Subcutaneous abdominal adipose tissue (tissue), 5 donors: ENCODE measurements at regions not wholly inside any gene's neighbourhood (a gene's known extent, or its start where the extent isn't known, plus 50 kb on each side); places are given as distances from the start of the nearest gene placed in this dataset.

Experiments used
- H3K27ac ChIP-seq: one replicate; pipeline ENCODE4 v1.7.0; 2013; ENCODE audit warnings: low read depth, mild to moderate bottlenecking, inconsistent platforms, low read length, moderate library complexity
- H3K27me3 ChIP-seq, 5 donors: one replicate each; pipeline ENCODE4 v1.7.0; 2013; ENCODE audit warnings: low read length in 5 of 5, inconsistent platforms in 1 of 5; ENCODE audit not compliant: control insufficient read depth in 5 of 5, insufficient read depth in 4 of 5
- H3K36me3 ChIP-seq, 5 donors: one replicate each; pipeline ENCODE4 v1.7.0; 2013; ENCODE audit warnings: low read length in 5 of 5; ENCODE audit not compliant: control insufficient read depth in 5 of 5, insufficient read depth in 5 of 5
- H3K4me1 ChIP-seq, 5 donors: one replicate each; pipeline ENCODE4 v1.7.0; 2013; ENCODE audit warnings: low read length in 5 of 5, mild to moderate bottlenecking in 3 of 5, moderate library complexity in 1 of 5; ENCODE audit not compliant: control insufficient read depth in 5 of 5, insufficient read depth in 5 of 5
- H3K4me3 ChIP-seq, 5 donors: one replicate each; pipeline ENCODE4 v1.7.0; 2013; ENCODE audit warnings: low read length in 5 of 5, low read depth in 1 of 5
- H3K9ac ChIP-seq, 5 donors: one replicate each; pipeline ENCODE4 v1.7.0; 2013; ENCODE audit warnings: low read length in 5 of 5, mild to moderate bottlenecking in 4 of 5, moderate library complexity in 3 of 5
- H3K9me3 ChIP-seq, 5 donors: one replicate each; pipeline ENCODE4 v1.7.0; 2013; ENCODE audit warnings: low read length in 5 of 5; ENCODE audit not compliant: control insufficient read depth in 5 of 5
- donor health status: healthy.
- donor health status: healthy.
- donor health status: healthy.
- donor health status: healthy.
- donor health status: healthy.

- Histone ChIP-seq H3K27ac (no peak overlapping the region), H3K9ac (no peak overlapping the region), H3K36me3 (no peaks in the 10 kb centered on the region), H3K4me3 (no peak overlapping the region), H3K9me3 (no peaks in the 10 kb centered on the region), H3K4me1 (no peaks in the 10 kb centered on the region), H3K27me3 (no peaks in the 10 kb centered on the region)
These were observed 1133.8 kb upstream of the PCDH10 start for GRCh38 chr4:132015321-132015720.

- Histone ChIP-seq H3K27ac (no peak overlapping the region), H3K4me3 (no peak overlapping the region), H3K9me3 (no peaks in the 10 kb centered on the region), H3K9ac (no peak overlapping the region), H3K36me3 (no peaks in the 10 kb centered on the region), H3K4me1 (no peaks in the 10 kb centered on the region), H3K27me3 (no peaks in the 10 kb centered on the region)
These were observed 1132.3 kb upstream of the PCDH10 start for GRCh38 chr4:132016703-132017350.

GRCh38 chr4:132026166-132026565 is 1122.9 kb upstream of the PCDH10 start:
- Histone ChIP-seq H3K27me3 (no peaks in the 10 kb centered on the region), H3K4me1 (no peaks in the 10 kb centered on the region), H3K9ac (no peak overlapping the region), H3K4me3 (no peak overlapping the region), H3K36me3 (no peaks in the 10 kb centered on the region), H3K27ac (no peak overlapping the region), H3K9me3 (no peaks in the 10 kb centered on the region)

- Histone ChIP-seq H3K9ac (no peak overlapping the region), H3K27me3 (no peaks in the 10 kb centered on the region), H3K27ac (no peak overlapping the region), H3K36me3 (no peaks in the 10 kb centered on the region), H3K4me3 (no peak overlapping the region), H3K9me3 (no peaks in the 10 kb centered on the region), H3K4me1 (no peaks in the 10 kb centered on the region)
These were observed 1122.3 kb upstream of the PCDH10 start for GRCh38 chr4:132026816-132027215.

- no peak overlapping the region for H3K9ac ChIP-seq
- no peak overlapping the region for H3K4me3 ChIP-seq
- no peaks in the 10 kb centered on the region for H3K27me3 ChIP-seq
- no peaks in the 10 kb centered on the region for H3K4me1 ChIP-seq
- H3K27ac ChIP-seq, result no peak overlapping the region
- H3K9me3 ChIP-seq, result peaks cover 0 to 2% (median 0%) of the 10 kb centered on the region in 5 donors
- H3K36me3 ChIP-seq, result no peaks in the 10 kb centered on the region
These were observed 1092.6 kb upstream of the PCDH10 start for GRCh38 chr4:132056496-132056895.

- H3K27me3 ChIP-seq, result no peaks in the 10 kb centered on the region
These were observed 1089.9 kb upstream of the PCDH10 start for GRCh38 chr4:132059227-132059626.

GRCh38 chr4:132062611-132063239 is 1086.4 kb upstream of the PCDH10 start:
- no peaks in the 10 kb centered on the region for H3K36me3 ChIP-seq
- H3K27ac ChIP-seq, result no peak overlapping the region
- no peak overlapping the region for H3K9ac ChIP-seq
- H3K4me1 ChIP-seq, result no peaks in the 10 kb centered on the region
- no peaks in the 10 kb centered on the region for H3K27me3 ChIP-seq
- H3K4me3 ChIP-seq, result no peak overlapping the region
- H3K9me3 ChIP-seq, result peaks cover 0 to 6% (median 0%) of the 10 kb centered on the region in 5 donors

More at GRCh38 chr4:132059227-132059626, 1089.9 kb upstream of the PCDH10 start:
- Histone ChIP-seq H3K4me3 (no peak overlapping the region), H3K9ac (no peak overlapping the region), H3K36me3 (no peaks in the 10 kb centered on the region), H3K4me1 (no peaks in the 10 kb centered on the region), H3K9me3 (peaks cover 0 to 6% (median 0%) of the 10 kb centered on the region in 5 donors), H3K27ac (no peak overlapping the region)

- no peaks in the 10 kb centered on the region for H3K27me3 ChIP-seq
- no peak overlapping the region for H3K27ac ChIP-seq
- H3K9ac ChIP-seq, result no peak overlapping the region
- no peaks in the 10 kb centered on the region for H3K36me3 ChIP-seq
- no peak overlapping the region for H3K4me3 ChIP-seq
- H3K4me1 ChIP-seq, result no peaks in the 10 kb centered on the region
- peaks cover 0 to 6% (median 0%) of the 10 kb centered on the region in 5 donors for H3K9me3 ChIP-seq
These were observed 1085.3 kb upstream of the PCDH10 start for GRCh38 chr4:132063829-132064228.

GRCh38 chr4:132065940-132066495 is 1083.1 kb upstream of the PCDH10 start:
- Histone ChIP-seq H3K27ac (no peak overlapping the region), H3K4me1 (no peaks in the 10 kb centered on the region), H3K27me3 (no peaks in the 10 kb centered on the region), H3K9ac (no peak overlapping the region), H3K36me3 (no peaks in the 10 kb centered on the region), H3K9me3 (peaks cover 0 to 6% (median 0%) of the 10 kb centered on the region in 5 donors), H3K4me3 (no peak overlapping the region)

GRCh38 chr4:132071815-132072214 is 1077.3 kb upstream of the PCDH10 start:
- no peaks in the 10 kb centered on the region for H3K36me3 ChIP-seq
- H3K9ac ChIP-seq, result no peak overlapping the region
- H3K27me3 ChIP-seq, result no peaks in the 10 kb centered on the region
- no peak overlapping the region for H3K27ac ChIP-seq
- H3K4me3 ChIP-seq, result no peak overlapping the region
- no peaks in the 10 kb centered on the region for H3K4me1 ChIP-seq
- H3K9me3 ChIP-seq, result no peaks in the 10 kb centered on the region
